HEK293 (cell line): ENCODE measurements at regions not wholly inside any gene's neighbourhood (a gene's known extent, or its start where the extent isn't known, plus 50 kb on each side); places are given as distances from the start of the nearest gene placed in this dataset.
A peak's percentile ranks its signal among the peaks of the same experiment; 100 is the strongest.

ENCODE experiments used
- BCL11B ChIP-seq: fragments of 450-650 bp; formaldehyde crosslinking; IDR thresholded peaks from 2 replicates; pipeline ENCODE4 v1.5.1; 2016; ENCODE audit warnings: low read depth, missing biosample characterization, missing genetic modification characterization
- GLIS2 ChIP-seq: fragments of 450-650 bp; formaldehyde crosslinking; IDR thresholded peaks from 2 replicates; pipeline ENCODE4 v1.5.1; 2016; ENCODE audit warnings: missing biosample characterization, missing genetic modification characterization
- IKZF3 ChIP-seq: fragments of 450-650 bp; IDR thresholded peaks from 2 replicates; pipeline ENCODE4 v1.5.0; 2018; ENCODE audit warnings: missing biosample characterization, mild to moderate bottlenecking, missing genetic modification characterization, moderate library complexity
- KLF9 ChIP-seq: fragments of 450-650 bp; formaldehyde crosslinking; IDR thresholded peaks from 2 replicates; pipeline ENCODE4 v1.5.1; 2016; ENCODE audit warnings: missing biosample characterization, missing genetic modification characterization, low read depth
- MEIS1 ChIP-seq: sonication (generic); formaldehyde crosslinking; IDR thresholded peaks from 2 replicates; pipeline ENCODE4 v1.8.1; 2022; ENCODE audit warnings: missing genetic modification reagents, mild to moderate bottlenecking, borderline replicate concordance
- OVOL3 ChIP-seq: fragments of 450-650 bp; formaldehyde crosslinking; IDR thresholded peaks from 2 replicates; pipeline ENCODE4 v1.5.1; 2016; ENCODE audit warnings: missing biosample characterization, missing genetic modification characterization
- SALL2 ChIP-seq: fragments of 450-650 bp; formaldehyde crosslinking; IDR thresholded peaks from 2 replicates; pipeline ENCODE4 v1.5.0; 2017; ENCODE audit warnings: missing biosample characterization, mild to moderate bottlenecking, missing genetic modification characterization, borderline replicate concordance
- SCRT2 ChIP-seq: fragments of 450-650 bp; formaldehyde crosslinking; IDR thresholded peaks from 2 replicates; pipeline ENCODE4 v1.5.1; 2016; ENCODE audit warnings: missing biosample characterization, missing genetic modification characterization
- SP2 ChIP-seq: fragments of 450-650 bp; formaldehyde crosslinking; IDR thresholded peaks from 2 replicates; pipeline ENCODE4 v1.5.1; 2016; ENCODE audit warnings: missing biosample characterization, missing genetic modification characterization
- ZBTB1 ChIP-seq: fragments of 450-650 bp; formaldehyde crosslinking; IDR thresholded peaks from 2 replicates; pipeline ENCODE4 v1.5.1; 2016; ENCODE audit warnings: missing biosample characterization, missing genetic modification characterization
- ZEB2 ChIP-seq: fragments of 450-650 bp; formaldehyde crosslinking; IDR thresholded peaks from 2 replicates; pipeline ENCODE4 v1.5.1; 2016; ENCODE audit warnings: missing biosample characterization, missing genetic modification characterization
- ZNF132 ChIP-seq: fragments of 450-650 bp; formaldehyde crosslinking; IDR thresholded peaks from 2 replicates; pipeline ENCODE4 v1.5.1; 2017; ENCODE audit warnings: missing biosample characterization, missing genetic modification characterization, borderline replicate concordance
- ZNF184 ChIP-seq: fragments of 450-650 bp; IDR thresholded peaks from 2 replicates; pipeline ENCODE4 v1.5.1; 2018; ENCODE audit warnings: missing biosample characterization, mild to moderate bottlenecking, missing genetic modification characterization
- ZNF202 ChIP-seq: fragments of 450-650 bp; formaldehyde crosslinking; IDR thresholded peaks from 2 replicates; pipeline ENCODE4 v1.5.1; 2016; ENCODE audit warnings: missing biosample characterization, missing genetic modification characterization, borderline replicate concordance
- ZNF274 ChIP-seq, 2 experiments: fragments of 200-500 bp in 1 of 2; fragments of 450-650 bp in 1 of 2; sonication (Bioruptor generic) in 1 of 2; formaldehyde crosslinking in 1 of 2; IDR thresholded peaks; 2 replicates each; pipeline versions ENCODE4 v1.5.1 to v1.6.1; 2014 to 2016; ENCODE audit warnings: borderline replicate concordance in 1 of 2, inconsistent platforms in 1 of 2, low read length in 1 of 2, missing biosample characterization in 1 of 2, missing genetic modification characterization in 1 of 2
- ZNF433 ChIP-seq: fragments of 450-650 bp; formaldehyde crosslinking; IDR thresholded peaks from 2 replicates; pipeline ENCODE4 v1.5.1; 2016; ENCODE audit warnings: missing biosample characterization, missing genetic modification characterization, low read depth
- ZNF514 ChIP-seq: fragments of 450-650 bp; formaldehyde crosslinking; IDR thresholded peaks from 2 replicates; pipeline ENCODE4 v1.5.1; 2016; ENCODE audit warnings: missing biosample characterization, missing genetic modification characterization
- ZNF544 ChIP-seq: fragments of 450-650 bp; formaldehyde crosslinking; IDR thresholded peaks from 2 replicates; pipeline ENCODE4 v1.5.0; 2017; ENCODE audit warnings: missing biosample characterization, missing genetic modification characterization
- ZNF585B ChIP-seq: fragments of 450-650 bp; formaldehyde crosslinking; IDR thresholded peaks from 2 replicates; pipeline ENCODE4 v1.5.1; 2016; ENCODE audit warnings: missing biosample characterization, missing genetic modification characterization
- ZNF629 ChIP-seq: fragments of 450-650 bp; formaldehyde crosslinking; IDR thresholded peaks from 2 replicates; pipeline ENCODE4 v1.5.1; 2017; ENCODE audit warnings: missing biosample characterization, missing genetic modification characterization
- ZNF654 ChIP-seq: fragments of 450-650 bp; formaldehyde crosslinking; IDR thresholded peaks from 2 replicates; pipeline ENCODE4 v1.5.1; 2016; ENCODE audit warnings: low read depth, missing biosample characterization, missing genetic modification characterization
- ZSCAN16 ChIP-seq: fragments of 450-650 bp; formaldehyde crosslinking; IDR thresholded peaks from 2 replicates; pipeline ENCODE4 v1.5.1; 2016; ENCODE audit warnings: missing biosample characterization, missing genetic modification characterization
- ZXDB ChIP-seq: fragments of 450-650 bp; formaldehyde crosslinking; IDR thresholded peaks from 2 replicates; pipeline ENCODE4 v1.5.1; 2016; ENCODE audit warnings: missing biosample characterization, missing genetic modification characterization
- TF ChIP-seq, protein P1 (sequence below): fragments of 450-650 bp; formaldehyde crosslinking; IDR thresholded peaks from 2 replicates; pipeline ENCODE4 v1.5.1; 2016; ENCODE audit warnings: missing biosample characterization, missing genetic modification characterization, borderline replicate concordance
- TF ChIP-seq, protein P2 (sequence below): fragments of 450-650 bp; formaldehyde crosslinking; optimal IDR thresholded peaks from 2 replicates; pipeline ENCODE3; 2016; ENCODE audit warnings: missing biosample characterization, mild to moderate bottlenecking, missing genetic modification characterization
- TF ChIP-seq, protein P3 (sequence below): fragments of 450-650 bp; formaldehyde crosslinking; IDR thresholded peaks from 2 replicates; pipeline ENCODE4 v1.5.1; 2016; ENCODE audit warnings: missing biosample characterization, missing genetic modification characterization
- TF ChIP-seq, protein P4 (sequence below): fragments of 450-650 bp; formaldehyde crosslinking; IDR thresholded peaks from 2 replicates; pipeline ENCODE4 v1.5.1; 2016; ENCODE audit warnings: missing biosample characterization, missing genetic modification characterization
- TF ChIP-seq, protein P5 (sequence below): fragments of 450-650 bp; formaldehyde crosslinking; IDR thresholded peaks from 2 replicates; pipeline ENCODE4 v1.5.1; 2016; ENCODE audit warnings: missing biosample characterization, missing genetic modification characterization
- TF ChIP-seq, protein P6 (sequence below): fragments of 450-650 bp; formaldehyde crosslinking; IDR thresholded peaks from 2 replicates; pipeline ENCODE4 v1.5.1; 2016; ENCODE audit warnings: missing biosample characterization, missing genetic modification characterization

DNA sequence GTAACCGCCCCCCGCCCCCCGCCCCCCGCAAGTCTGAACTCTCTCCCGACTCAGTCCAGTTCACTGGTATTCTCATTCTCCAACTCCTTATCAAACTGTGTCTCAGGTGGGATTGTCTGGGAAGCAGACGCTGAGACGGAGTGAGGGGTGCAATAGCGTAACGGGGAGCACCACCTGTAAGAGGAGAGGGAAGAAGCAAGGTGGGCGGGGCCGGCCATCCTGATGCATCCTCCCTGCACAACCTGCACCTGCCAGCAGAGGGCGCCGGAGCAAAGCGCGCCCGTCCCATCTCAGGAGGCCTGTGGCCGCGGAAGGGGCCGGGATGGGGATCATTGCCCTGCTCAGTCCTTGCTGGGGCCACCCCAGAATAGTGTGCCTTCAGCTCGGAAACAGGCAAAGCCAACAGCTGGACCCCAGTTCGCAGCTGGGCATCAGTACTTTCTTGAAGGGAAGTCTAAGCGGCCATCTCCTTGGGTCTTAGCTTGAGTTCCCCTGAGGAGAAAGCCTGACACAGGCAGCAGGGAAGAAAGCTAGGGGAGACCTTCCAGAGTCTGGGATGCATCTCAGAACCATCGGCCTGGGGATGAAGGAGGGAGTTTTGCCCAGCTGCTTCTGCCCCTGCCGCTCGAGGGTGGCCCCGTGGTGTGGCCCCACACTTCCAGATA lies 208.0 kb downstream of the TFCP2L1 start (continued):
- TF ChIP-seq, protein P1, sequence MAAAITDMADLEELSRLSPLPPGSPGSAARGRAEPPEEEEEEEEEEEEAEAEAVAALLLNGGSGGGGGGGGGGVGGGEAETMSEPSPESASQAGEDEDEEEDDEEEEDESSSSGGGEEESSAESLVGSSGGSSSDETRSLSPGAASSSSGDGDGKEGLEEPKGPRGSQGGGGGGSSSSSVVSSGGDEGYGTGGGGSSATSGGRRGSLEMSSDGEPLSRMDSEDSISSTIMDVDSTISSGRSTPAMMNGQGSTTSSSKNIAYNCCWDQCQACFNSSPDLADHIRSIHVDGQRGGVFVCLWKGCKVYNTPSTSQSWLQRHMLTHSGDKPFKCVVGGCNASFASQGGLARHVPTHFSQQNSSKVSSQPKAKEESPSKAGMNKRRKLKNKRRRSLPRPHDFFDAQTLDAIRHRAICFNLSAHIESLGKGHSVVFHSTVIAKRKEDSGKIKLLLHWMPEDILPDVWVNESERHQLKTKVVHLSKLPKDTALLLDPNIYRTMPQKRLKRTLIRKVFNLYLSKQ (tag by site-specific recombination), result no peak
- no peak for TF ChIP-seq ZNF629 (tag by site-specific recombination)
- no peak for TF ChIP-seq ZNF544 (tag by site-specific recombination)
- TF ChIP-seq SCRT2 (tag by site-specific recombination), result peak; percentile 92
- TF ChIP-seq ZNF585B (tag by site-specific recombination), result no peak
- no peak for TF ChIP-seq ZNF514 (tag by site-specific recombination)
- TF ChIP-seq, protein P2, sequence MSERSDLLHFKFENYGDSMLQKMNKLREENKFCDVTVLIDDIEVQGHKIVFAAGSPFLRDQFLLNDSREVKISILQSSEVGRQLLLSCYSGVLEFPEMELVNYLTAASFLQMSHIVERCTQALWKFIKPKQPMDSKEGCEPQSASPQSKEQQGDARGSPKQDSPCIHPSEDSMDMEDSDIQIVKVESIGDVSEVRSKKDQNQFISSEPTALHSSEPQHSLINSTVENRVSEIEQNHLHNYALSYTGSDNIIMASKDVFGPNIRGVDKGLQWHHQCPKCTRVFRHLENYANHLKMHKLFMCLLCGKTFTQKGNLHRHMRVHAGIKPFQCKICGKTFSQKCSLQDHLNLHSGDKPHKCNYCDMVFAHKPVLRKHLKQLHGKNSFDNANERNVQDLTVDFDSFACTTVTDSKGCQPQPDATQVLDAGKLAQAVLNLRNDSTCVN (tag by site-specific recombination), result peak; percentile 37
- TF ChIP-seq ZBTB1 (tag by site-specific recombination), result no peak
- TF ChIP-seq ZNF202 (tag by site-specific recombination), result no peak
- TF ChIP-seq IKZF3 (tag by site-specific recombination), result peak; percentile 30; the same call in 1 of the 2 replicates
- TF ChIP-seq, protein P3, sequence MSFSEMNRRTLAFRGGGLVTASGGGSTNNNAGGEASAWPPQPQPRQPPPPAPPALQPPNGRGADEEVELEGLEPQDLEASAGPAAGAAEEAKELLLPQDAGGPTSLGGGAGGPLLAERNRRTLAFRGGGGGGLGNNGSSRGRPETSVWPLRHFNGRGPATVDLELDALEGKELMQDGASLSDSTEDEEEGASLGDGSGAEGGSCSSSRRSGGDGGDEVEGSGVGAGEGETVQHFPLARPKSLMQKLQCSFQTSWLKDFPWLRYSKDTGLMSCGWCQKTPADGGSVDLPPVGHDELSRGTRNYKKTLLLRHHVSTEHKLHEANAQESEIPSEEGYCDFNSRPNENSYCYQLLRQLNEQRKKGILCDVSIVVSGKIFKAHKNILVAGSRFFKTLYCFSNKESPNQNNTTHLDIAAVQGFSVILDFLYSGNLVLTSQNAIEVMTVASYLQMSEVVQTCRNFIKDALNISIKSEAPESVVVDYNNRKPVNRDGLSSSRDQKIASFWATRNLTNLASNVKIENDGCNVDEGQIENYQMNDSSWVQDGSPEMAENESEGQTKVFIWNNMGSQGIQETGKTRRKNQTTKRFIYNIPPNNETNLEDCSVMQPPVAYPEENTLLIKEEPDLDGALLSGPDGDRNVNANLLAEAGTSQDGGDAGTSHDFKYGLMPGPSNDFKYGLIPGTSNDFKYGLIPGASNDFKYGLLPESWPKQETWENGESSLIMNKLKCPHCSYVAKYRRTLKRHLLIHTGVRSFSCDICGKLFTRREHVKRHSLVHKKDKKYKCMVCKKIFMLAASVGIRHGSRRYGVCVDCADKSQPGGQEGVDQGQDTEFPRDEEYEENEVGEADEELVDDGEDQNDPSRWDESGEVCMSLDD, result peak; percentile 82
- TF ChIP-seq KLF9 (tag by site-specific recombination), result peak; percentile 93
- TF ChIP-seq, protein P4, sequence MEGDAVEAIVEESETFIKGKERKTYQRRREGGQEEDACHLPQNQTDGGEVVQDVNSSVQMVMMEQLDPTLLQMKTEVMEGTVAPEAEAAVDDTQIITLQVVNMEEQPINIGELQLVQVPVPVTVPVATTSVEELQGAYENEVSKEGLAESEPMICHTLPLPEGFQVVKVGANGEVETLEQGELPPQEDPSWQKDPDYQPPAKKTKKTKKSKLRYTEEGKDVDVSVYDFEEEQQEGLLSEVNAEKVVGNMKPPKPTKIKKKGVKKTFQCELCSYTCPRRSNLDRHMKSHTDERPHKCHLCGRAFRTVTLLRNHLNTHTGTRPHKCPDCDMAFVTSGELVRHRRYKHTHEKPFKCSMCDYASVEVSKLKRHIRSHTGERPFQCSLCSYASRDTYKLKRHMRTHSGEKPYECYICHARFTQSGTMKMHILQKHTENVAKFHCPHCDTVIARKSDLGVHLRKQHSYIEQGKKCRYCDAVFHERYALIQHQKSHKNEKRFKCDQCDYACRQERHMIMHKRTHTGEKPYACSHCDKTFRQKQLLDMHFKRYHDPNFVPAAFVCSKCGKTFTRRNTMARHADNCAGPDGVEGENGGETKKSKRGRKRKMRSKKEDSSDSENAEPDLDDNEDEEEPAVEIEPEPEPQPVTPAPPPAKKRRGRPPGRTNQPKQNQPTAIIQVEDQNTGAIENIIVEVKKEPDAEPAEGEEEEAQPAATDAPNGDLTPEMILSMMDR (tag by site-specific recombination), result peak; percentile 89
- TF ChIP-seq, protein P5, sequence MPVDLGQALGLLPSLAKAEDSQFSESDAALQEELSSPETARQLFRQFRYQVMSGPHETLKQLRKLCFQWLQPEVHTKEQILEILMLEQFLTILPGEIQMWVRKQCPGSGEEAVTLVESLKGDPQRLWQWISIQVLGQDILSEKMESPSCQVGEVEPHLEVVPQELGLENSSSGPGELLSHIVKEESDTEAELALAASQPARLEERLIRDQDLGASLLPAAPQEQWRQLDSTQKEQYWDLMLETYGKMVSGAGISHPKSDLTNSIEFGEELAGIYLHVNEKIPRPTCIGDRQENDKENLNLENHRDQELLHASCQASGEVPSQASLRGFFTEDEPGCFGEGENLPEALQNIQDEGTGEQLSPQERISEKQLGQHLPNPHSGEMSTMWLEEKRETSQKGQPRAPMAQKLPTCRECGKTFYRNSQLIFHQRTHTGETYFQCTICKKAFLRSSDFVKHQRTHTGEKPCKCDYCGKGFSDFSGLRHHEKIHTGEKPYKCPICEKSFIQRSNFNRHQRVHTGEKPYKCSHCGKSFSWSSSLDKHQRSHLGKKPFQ (tag by site-specific recombination), result no peak
- no peak for TF ChIP-seq BCL11B (tag by site-specific recombination)
- TF ChIP-seq ZSCAN16, result no peak
- TF ChIP-seq ZNF184 (tag by site-specific recombination), result no peak
- no peak for TF ChIP-seq ZNF274 (IDR thresholded peaks at IDR 0.05; ENCODE audit: low read length)
- TF ChIP-seq ZNF274 (tag by site-specific recombination; IDR thresholded peaks at IDR 0.05; ENCODE audit: borderline replicate concordance), result no peak
- TF ChIP-seq GLIS2, result peak; percentile 19; the same call in 1 of the 2 replicates
- peak; percentile 20 for TF ChIP-seq ZNF654 (tag by site-specific recombination)
- no peak for TF ChIP-seq MEIS1
- TF ChIP-seq SP2 (tag by site-specific recombination), result peak; percentile 20; the same call in 1 of the 2 replicates
- TF ChIP-seq OVOL3 (tag by site-specific recombination), result no peak
- TF ChIP-seq SALL2 (tag by site-specific recombination), result no peak
- TF ChIP-seq, protein P6, sequence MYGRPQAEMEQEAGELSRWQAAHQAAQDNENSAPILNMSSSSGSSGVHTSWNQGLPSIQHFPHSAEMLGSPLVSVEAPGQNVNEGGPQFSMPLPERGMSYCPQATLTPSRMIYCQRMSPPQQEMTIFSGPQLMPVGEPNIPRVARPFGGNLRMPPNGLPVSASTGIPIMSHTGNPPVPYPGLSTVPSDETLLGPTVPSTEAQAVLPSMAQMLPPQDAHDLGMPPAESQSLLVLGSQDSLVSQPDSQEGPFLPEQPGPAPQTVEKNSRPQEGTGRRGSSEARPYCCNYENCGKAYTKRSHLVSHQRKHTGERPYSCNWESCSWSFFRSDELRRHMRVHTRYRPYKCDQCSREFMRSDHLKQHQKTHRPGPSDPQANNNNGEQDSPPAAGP, result no peak
- no peak for TF ChIP-seq ZNF132
- no peak for TF ChIP-seq ZNF433 (tag by site-specific recombination)
- TF ChIP-seq ZEB2 (tag by site-specific recombination), result peak; percentile 49; the same call in 1 of the 2 replicates
- TF ChIP-seq ZXDB (tag by site-specific recombination), result no peak
